C4-2B (cell line): ENCODE measurements at regions not wholly inside any gene's neighbourhood (a gene's known extent, or its start where the extent isn't known, plus 50 kb on each side); places are given as distances from the start of the nearest gene placed in this dataset.

Experiments
- CTCF ChIP-seq: fragments of 450-650 bp; conservative IDR thresholded peaks from 2 replicates; pipeline ENCODE4 v1.5.1; 2017; ENCODE audit warnings: mild to moderate bottlenecking
- ZFX ChIP-seq: fragments of 450-650 bp; IDR thresholded peaks from 2 replicates; pipeline ENCODE4 v1.6.1; 2017

DNA sequence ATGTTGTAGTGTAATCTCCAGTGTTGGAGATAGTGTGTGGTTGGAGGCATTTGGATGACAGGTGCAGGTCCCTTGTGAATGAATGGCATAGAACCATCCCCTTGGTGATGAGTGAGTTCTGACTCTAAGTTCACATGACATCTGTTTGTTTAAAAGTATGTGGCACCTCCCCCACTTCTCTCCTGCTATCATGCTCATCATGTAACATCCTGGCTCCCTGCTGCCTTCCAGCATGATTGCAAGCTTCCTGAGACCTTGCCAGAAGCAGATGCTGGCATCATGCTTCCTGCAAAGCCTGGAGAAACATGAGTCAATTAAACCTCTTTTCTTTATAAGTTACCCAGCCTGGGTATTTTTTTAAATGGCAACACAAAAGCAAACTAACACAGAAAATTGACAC, 499.0 kb upstream of the SEMA3D start:
- TF ChIP-seq CTCF, result no peak
- TF ChIP-seq ZFX, result no peak
